A549 (cell line): ENCODE measurements at regions not wholly inside any gene's neighbourhood (a gene's known extent, or its start where the extent isn't known, plus 50 kb on each side); places are given as distances from the start of the nearest gene placed in this dataset.

Experiments used
- ATAC-seq, 2 experiments: fragments of 200-7000 bp in 1 of 2; fragments of >200 bp in 1 of 2; cut with Nextera tagmentation in 1 of 2; cut with Tn5 transposase in 1 of 2; 3 replicates each; pipeline versions ENCODE4 v1.8.0 to v1.9.1; 2018 to 2020; ENCODE audit warnings: mild to moderate bottlenecking in 1 of 2, moderate library complexity in 1 of 2
- CTCF ChIA-PET: fragments of 300-600 bp; sonication (Branson Sonifier 250); formaldehyde crosslinking; extraction: SDS; loops from one replicate; lab custom pipeline; 2021; ENCODE audit warnings: antibody characterized with exemption, inconsistent platforms; lab: Yijun Ruan, JAX
- POLR2A ChIA-PET: fragments of 350-600 bp; formaldehyde crosslinking; extraction: SDS; loops from one replicate; lab custom pipeline; 2021; ENCODE audit warnings: antibody characterized with exemption, inconsistent platforms; lab: Yijun Ruan, JAX
- DNase-seq, 2 experiments: peaks; one replicate each; pipeline versions ENCODE4 v3.0.0 to v3.0.0-alpha.2; 2011 to 2016; ENCODE audit warnings: low read depth in 1 of 2, low spot score in 1 of 2
- FAIRE-seq: peaks from 2 replicates; lab custom pipeline; 2011; peaks lifted over from hg19 to GRCh38; lab: Jason Lieb, UNC
- H3K27ac ChIP-seq, 2 experiments: fragments of >200 bp; sonication (Bioruptor Twin); formaldehyde crosslinking; 3 replicates each; pipeline ENCODE4 v1.5.1; 2016 to 2017
- H3K4me1 ChIP-seq: fragments of >200 bp; sonication (Bioruptor Twin); formaldehyde crosslinking; 3 replicates; pipeline ENCODE4 v1.6.1; 2016
- H3K4me2 ChIP-seq: fragments of >200 bp; sonication (Bioruptor Twin); formaldehyde crosslinking; 3 replicates; pipeline ENCODE4 v1.6.1; 2016
- H3K4me3 ChIP-seq: fragments of >200 bp; sonication (Bioruptor Twin); formaldehyde crosslinking; 3 replicates; pipeline ENCODE4 v1.5.1; 2016
- H3K9me3 ChIP-seq: fragments of >200 bp; sonication (Bioruptor Twin); formaldehyde crosslinking; 3 replicates; pipeline ENCODE4 v1.6.1; 2016
- BHLHE40 ChIP-seq: IDR thresholded peaks from 2 replicates; pipeline ENCODE4 v1.6.1; 2012; ENCODE audit warnings: low read depth, low read length, inconsistent platforms
- CBX2 ChIP-seq: fragments of 200-600 bp; sonication (generic); IDR thresholded peaks from 2 replicates; pipeline ENCODE4 v1.6.1; 2016; ENCODE audit warnings: low read depth, mild to moderate bottlenecking, borderline replicate concordance
- CBX8 ChIP-seq: fragments of 200-600 bp; sonication (generic); IDR thresholded peaks from 2 replicates; pipeline ENCODE4 v1.6.1; 2016
- EHMT2 ChIP-seq: fragments of 200-600 bp; sonication (generic); IDR thresholded peaks from 2 replicates; pipeline ENCODE4 v1.6.1; 2016; ENCODE audit warnings: antibody characterized with exemption, low read depth, mild to moderate bottlenecking, moderate library complexity
- FOSB ChIP-seq: fragments of 250-450 bp; sonication (Bioruptor Pico); IDR thresholded peaks from 2 replicates; pipeline ENCODE4 v1.5.0; 2020; ENCODE audit warnings: mild to moderate bottlenecking, moderate library complexity
- FOSL2 ChIP-seq, 2 experiments: fragments of 450-650 bp in 1 of 2; fragments of >200 bp in 1 of 2; sonication (Bioruptor Twin) in 1 of 2; formaldehyde crosslinking; IDR thresholded peaks; 2 replicates each; pipeline versions ENCODE4 v1.5.0 to v1.6.1; 2016 to 2020; ENCODE audit warnings: mild to moderate bottlenecking in 1 of 2, moderate library complexity in 1 of 2
- JUNB ChIP-seq: fragments of >200 bp; sonication (Bioruptor Twin); formaldehyde crosslinking; IDR thresholded peaks from 2 replicates; pipeline ENCODE4 v1.6.1; 2016
- KDM1A ChIP-seq: fragments of 200-600 bp; sonication (generic); IDR thresholded peaks from 2 replicates; pipeline ENCODE4 v1.6.1; 2016; ENCODE audit warnings: low read depth, mild to moderate bottlenecking
- KDM5A ChIP-seq: fragments of 200-600 bp; sonication (generic); IDR thresholded peaks from 2 replicates; pipeline ENCODE4 v1.6.1; 2016; ENCODE audit warnings: antibody characterized with exemption, mild to moderate bottlenecking
- PHF8 ChIP-seq: fragments of 200-600 bp; sonication (generic); IDR thresholded peaks from 2 replicates; pipeline ENCODE4 v1.6.1; 2016; ENCODE audit warnings: low read depth, mild to moderate bottlenecking, antibody characterized with exemption, moderate library complexity, borderline replicate concordance
- POLR2A ChIP-seq: IDR thresholded peaks from 2 replicates; pipeline ENCODE4 v1.6.1; 2012; ENCODE audit warnings: mild to moderate bottlenecking, low read length
- RAD21 ChIP-seq, 2 experiments: fragments of >200 bp in 1 of 2; sonication (Bioruptor Twin) in 1 of 2; formaldehyde crosslinking in 1 of 2; IDR thresholded peaks in 1 of 2; conservative IDR thresholded peaks in 1 of 2; 2 replicates in 1 of 2; 3 replicates in 1 of 2; pipeline ENCODE4 v1.6.1; 2012 to 2018; ENCODE audit warnings: inconsistent platforms in 1 of 2
- SMC3 ChIP-seq: fragments of >200 bp; sonication (Bioruptor Twin); formaldehyde crosslinking; IDR thresholded peaks from 3 replicates; pipeline ENCODE4 v1.6.1; 2018; ENCODE audit warnings: inconsistent platforms
- ZNF302 ChIP-seq: fragments of 250-450 bp; sonication (Bioruptor Pico); IDR thresholded peaks from 2 replicates; pipeline ENCODE4 v1.9.0; 2021; ENCODE audit warnings: inconsistent platforms, mild to moderate bottlenecking, moderate library complexity
- WGBS: methylation state at CpG from one replicate; pipeline ENCODE4 v1.1.6; 2017; ENCODE audit errors: missing lambda C conversion rate; 5-methylcytosine and 5-hydroxymethylcytosine counted together
- TF ChIP-seq, protein P1 (sequence below): fragments of 200-600 bp; sonication (generic); IDR thresholded peaks from 2 replicates; pipeline ENCODE4 v1.6.1; 2016; ENCODE audit warnings: antibody characterized with exemption, mild to moderate bottlenecking, moderate library complexity
- TF ChIP-seq, protein P2 (sequence below): fragments of 250-450 bp; sonication (Bioruptor Pico); IDR thresholded peaks from 2 replicates; pipeline ENCODE4 v1.5.0; 2021; ENCODE audit warnings: mild to moderate bottlenecking, moderate library complexity, borderline replicate concordance
- TF ChIP-seq, protein P3 (sequence below): fragments of 250-450 bp; sonication (Bioruptor Pico); IDR thresholded peaks from 2 replicates; pipeline ENCODE4 v1.5.0; 2020; ENCODE audit warnings: low read depth, mild to moderate bottlenecking, moderate library complexity
- TF ChIP-seq, protein P4 (sequence below): IDR thresholded peaks from 2 replicates; pipeline ENCODE4 v1.6.1; 2012
- TF ChIP-seq, protein P5 (sequence below): fragments of >200 bp; sonication (Bioruptor Twin); formaldehyde crosslinking; IDR thresholded peaks from 2 replicates; pipeline ENCODE4 v1.6.1; 2016

DNA sequence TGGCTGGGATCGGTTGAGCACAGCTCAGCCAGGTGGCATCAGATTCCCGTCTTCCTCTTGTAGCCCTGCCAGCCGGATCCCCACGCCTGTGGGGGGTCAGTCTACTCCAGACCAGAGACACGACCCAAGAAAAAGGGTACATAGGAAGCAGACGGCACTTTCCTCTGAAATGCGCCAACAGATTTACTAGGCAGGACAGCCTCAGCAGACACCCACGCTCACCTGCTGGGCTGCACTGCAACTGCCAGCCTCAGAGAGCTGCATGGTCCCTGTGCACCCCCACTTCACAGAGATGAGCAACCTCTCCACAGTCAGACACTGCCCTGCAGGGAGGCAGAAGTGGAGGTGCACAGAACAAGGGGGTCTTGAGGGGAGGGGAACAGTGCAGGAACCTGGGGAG, 75.7 kb upstream of the OTOS start (continued):
- TF ChIP-seq, protein P1, sequence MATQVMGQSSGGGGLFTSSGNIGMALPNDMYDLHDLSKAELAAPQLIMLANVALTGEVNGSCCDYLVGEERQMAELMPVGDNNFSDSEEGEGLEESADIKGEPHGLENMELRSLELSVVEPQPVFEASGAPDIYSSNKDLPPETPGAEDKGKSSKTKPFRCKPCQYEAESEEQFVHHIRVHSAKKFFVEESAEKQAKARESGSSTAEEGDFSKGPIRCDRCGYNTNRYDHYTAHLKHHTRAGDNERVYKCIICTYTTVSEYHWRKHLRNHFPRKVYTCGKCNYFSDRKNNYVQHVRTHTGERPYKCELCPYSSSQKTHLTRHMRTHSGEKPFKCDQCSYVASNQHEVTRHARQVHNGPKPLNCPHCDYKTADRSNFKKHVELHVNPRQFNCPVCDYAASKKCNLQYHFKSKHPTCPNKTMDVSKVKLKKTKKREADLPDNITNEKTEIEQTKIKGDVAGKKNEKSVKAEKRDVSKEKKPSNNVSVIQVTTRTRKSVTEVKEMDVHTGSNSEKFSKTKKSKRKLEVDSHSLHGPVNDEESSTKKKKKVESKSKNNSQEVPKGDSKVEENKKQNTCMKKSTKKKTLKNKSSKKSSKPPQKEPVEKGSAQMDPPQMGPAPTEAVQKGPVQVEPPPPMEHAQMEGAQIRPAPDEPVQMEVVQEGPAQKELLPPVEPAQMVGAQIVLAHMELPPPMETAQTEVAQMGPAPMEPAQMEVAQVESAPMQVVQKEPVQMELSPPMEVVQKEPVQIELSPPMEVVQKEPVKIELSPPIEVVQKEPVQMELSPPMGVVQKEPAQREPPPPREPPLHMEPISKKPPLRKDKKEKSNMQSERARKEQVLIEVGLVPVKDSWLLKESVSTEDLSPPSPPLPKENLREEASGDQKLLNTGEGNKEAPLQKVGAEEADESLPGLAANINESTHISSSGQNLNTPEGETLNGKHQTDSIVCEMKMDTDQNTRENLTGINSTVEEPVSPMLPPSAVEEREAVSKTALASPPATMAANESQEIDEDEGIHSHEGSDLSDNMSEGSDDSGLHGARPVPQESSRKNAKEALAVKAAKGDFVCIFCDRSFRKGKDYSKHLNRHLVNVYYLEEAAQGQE: no peak
- no peak for TF ChIP-seq CBX8
- TF ChIP-seq POLR2A: no peak
- TF ChIP-seq, protein P2, sequence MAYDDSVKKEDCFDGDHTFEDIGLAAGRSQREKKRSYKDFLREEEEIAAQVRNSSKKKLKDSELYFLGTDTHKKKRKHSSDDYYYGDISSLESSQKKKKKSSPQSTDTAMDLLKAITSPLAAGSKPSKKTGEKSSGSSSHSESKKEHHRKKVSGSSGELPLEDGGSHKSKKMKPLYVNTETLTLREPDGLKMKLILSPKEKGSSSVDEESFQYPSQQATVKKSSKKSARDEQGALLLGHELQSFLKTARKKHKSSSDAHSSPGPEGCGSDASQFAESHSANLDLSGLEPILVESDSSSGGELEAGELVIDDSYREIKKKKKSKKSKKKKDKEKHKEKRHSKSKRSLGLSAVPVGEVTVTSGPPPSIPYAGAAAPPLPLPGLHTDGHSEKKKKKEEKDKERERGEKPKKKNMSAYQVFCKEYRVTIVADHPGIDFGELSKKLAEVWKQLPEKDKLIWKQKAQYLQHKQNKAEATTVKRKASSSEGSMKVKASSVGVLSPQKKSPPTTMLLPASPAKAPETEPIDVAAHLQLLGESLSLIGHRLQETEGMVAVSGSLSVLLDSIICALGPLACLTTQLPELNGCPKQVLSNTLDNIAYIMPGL (CRISPR knock-in tag): no peak
- no peak for TF ChIP-seq CBX2

DNA sequence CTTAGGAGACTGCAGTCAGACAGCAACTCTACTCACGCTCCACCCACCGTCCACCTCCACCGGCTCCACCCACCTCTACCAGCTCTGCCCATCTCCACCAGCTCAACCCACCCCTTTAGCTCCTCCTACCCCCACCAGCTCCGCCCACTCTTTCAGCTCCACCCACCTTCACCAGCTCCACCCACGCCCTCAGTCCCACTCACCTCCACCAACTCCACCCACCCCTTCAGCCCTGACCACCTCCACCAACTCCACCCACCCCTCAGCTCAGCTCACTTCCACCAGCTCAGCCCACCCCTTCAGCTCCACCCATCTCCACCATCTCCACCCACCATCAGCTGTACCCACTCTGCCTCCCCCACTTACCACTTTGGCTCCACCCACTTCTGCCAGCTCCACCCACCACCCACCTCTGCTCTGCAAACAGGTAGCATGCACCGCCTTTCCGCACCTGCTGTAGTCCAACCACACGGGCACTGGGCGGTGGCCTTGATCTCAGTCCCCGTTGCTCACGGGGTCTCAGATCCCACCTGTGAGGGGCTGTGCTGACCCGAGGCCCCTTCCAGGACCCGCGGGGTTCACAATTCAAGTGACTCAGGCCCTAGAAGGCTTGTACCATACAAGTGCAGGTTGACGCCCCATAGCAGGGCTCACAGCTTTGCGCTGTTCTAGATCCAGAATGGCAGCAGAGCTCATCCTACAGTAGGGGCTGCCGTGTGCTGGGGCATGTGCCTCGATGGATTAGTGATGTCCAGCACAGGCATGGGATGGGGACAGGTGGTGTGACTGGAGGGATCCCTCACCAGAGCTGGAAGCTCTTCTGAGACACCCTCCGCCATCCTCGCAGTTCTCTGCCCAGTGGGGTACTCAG, 77.2 kb upstream of the OTOS start:
- Histone ChIP-seq H3K4me3 (no peak overlapping the region), H3K9me3 (no peaks in the 10 kb centered on the region), H3K27ac (no peak overlapping the region), H3K4me1 (peaks cover 11% of the 10 kb centered on the region; the same call in 2 of the 3 replicates), H3K4me2 (no peak overlapping the region)
- ChIA-PET CTCF (interaction anchor here (0.9 to 4.0 kb wide), 4 partner anchors 15 to 74 kb away, joined by 4 to 17 read pairs (median 4); no protein-coding TSS in a partner anchor), POLR2A (no interaction called here)
- whole genome bisulfite sequencing: 55% methylated on average over 20 of the region's 20 CpGs
- DNase-seq (peak; percentile 33), ATAC-seq (peak; percentile 31 to 74; a peak in 4 of 6 replicates), FAIRE-seq (no peak)
- TF ChIP-seq JUNB: no peak
- TF ChIP-seq EHMT2: no peak
- no peak for TF ChIP-seq FOSB (CRISPR knock-in tag)

DNA sequence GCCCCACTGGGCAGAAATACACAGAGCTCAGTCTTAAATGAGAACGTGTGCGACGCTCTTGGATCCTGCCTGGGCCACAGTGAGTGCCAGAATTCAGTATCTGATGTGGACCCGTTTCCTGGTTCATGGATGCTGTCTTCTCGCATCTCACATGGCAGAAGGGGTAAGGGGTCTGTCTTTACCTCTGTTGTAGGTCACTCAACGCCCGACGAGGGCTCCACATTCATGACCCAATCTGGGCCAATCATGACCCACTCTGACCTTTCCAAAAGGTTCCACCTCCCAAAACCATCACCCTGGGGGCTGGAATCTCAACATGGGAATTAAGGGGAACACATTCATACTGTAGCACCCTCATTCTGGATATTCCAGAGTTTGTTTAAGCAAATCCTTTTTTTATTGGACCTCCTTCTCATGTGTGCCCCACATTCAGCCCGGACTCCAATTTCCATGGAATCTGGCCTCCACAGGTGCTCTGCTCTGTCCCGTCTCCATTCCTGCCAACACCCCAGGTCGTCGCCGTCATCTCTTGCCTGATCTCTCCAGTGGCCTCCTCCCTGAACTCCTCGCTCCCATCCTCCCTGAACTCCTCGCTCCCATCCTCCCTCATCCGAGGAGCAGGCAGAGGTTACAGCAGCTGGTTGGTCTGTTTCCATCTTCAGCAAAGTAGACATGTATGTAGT, 78.9 kb upstream of the OTOS start:
- ATAC-seq (no peak), FAIRE-seq (no peak), DNase-seq (no peak)
- Histone ChIP-seq H3K4me1 (peaks cover 11% of the 10 kb centered on the region; the same call in 2 of the 3 replicates), H3K4me3 (no peak overlapping the region), H3K27ac (no peak overlapping the region), H3K9me3 (no peaks in the 10 kb centered on the region), H3K4me2 (no peak overlapping the region)
- ChIA-PET CTCF (interaction anchor here (4.0 kb wide), 1 partner anchor 13 kb away, joined by 17 read pairs; no protein-coding TSS in a partner anchor), POLR2A (interaction anchor here (0.6 kb wide), 1 partner anchor 368 kb away, joined by 3 read pairs; no protein-coding TSS in a partner anchor)
- 86% methylated on average over 16 of the region's 16 CpGs for WGBS
- TF ChIP-seq, protein P3, sequence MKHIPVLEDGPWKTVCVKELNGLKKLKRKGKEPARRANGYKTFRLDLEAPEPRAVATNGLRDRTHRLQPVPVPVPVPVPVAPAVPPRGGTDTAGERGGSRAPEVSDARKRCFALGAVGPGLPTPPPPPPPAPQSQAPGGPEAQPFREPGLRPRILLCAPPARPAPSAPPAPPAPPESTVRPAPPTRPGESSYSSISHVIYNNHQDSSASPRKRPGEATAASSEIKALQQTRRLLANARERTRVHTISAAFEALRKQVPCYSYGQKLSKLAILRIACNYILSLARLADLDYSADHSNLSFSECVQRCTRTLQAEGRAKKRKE (CRISPR knock-in tag): no peak
- TF ChIP-seq FOSL2 (IDR thresholded peaks at IDR 0.05) (no peak), FOSL2 (CRISPR knock-in tag; IDR thresholded peaks at IDR 0.05) (no peak), KDM1A (no peak), CBX8 (no peak), RAD21 (conservative IDR thresholded peaks at IDR 0.05 in 1 of 2, IDR thresholded peaks at IDR 0.05 in 1 of 2) (no peak), SMC3 (no peak), ZNF302 (CRISPR knock-in tag) (no peak), KDM5A (no peak), BHLHE40 (no peak), PHF8 (no peak)
- TF ChIP-seq, protein P1: no peak
- TF ChIP-seq, protein P4, sequence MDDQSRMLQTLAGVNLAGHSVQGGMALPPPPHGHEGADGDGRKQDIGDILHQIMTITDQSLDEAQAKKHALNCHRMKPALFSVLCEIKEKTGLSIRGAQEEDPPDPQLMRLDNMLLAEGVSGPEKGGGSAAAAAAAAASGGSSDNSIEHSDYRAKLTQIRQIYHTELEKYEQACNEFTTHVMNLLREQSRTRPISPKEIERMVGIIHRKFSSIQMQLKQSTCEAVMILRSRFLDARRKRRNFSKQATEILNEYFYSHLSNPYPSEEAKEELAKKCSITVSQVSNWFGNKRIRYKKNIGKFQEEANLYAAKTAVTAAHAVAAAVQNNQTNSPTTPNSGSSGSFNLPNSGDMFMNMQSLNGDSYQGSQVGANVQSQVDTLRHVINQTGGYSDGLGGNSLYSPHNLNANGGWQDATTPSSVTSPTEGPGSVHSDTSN: no peak
- TF ChIP-seq, protein P5, sequence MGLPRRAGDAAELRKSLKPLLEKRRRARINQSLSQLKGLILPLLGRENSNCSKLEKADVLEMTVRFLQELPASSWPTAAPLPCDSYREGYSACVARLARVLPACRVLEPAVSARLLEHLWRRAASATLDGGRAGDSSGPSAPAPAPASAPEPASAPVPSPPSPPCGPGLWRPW: no peak
